ENCODE measurements at regions not wholly inside any gene's neighbourhood (a gene's known extent, or its start where the extent isn't known, plus 50 kb on each side); places are given as distances from the start of the nearest gene placed in this dataset.

DNA sequence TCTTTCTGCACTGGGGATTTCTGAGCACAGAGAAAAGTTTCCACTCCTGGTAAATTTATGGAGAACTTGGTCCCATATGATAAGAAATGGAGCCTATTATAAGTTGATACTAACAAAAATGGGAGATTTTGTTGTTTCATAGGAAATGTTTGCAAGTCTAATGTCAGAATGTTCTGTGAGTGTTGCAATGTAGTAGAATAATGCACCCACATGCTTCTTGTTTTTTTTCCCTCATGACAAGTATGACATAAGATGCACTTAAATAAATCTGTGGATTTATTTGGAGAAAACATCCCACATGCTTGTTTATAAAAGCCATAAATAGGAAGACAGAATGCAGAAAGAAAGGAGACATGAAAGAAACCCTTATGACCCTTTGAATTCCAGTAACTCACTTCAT lies 50.8 kb upstream of the KCNJ6 start:
- no peak overlapping the region for H3K4me3 ChIP-seq (ENCODE audit: low read length in 3 of 3)
- no peak overlapping the region for H3K27ac ChIP-seq (ENCODE audit: low read depth in 2 of 2, low read length in 2 of 2)
- H3K36me3 ChIP-seq (ENCODE audit: control insufficient read depth in 2 of 3, insufficient read depth in 3 of 3, low read length in 3 of 3): no peaks in the 10 kb centered on the region
- intact Hi-C loops (cut with DNase I): no loop called here
- no peak overlapping the region for H3K9ac ChIP-seq (ENCODE audit: low read length in 3 of 3)
- no peaks in the 10 kb centered on the region for H3K9me3 ChIP-seq (ENCODE audit: control insufficient read depth in 2 of 3, insufficient read depth in 1 of 3, low read length in 3 of 3)
- no peak for DNase-seq
- H3K27me3 ChIP-seq (ENCODE audit: control insufficient read depth, insufficient read depth, low read length): no peaks in the 10 kb centered on the region
- no peaks in the 10 kb centered on the region for H3K4me1 ChIP-seq (ENCODE audit: control insufficient read depth in 2 of 3, insufficient read depth in 2 of 3, low read depth in 1 of 3, low read length in 3 of 3)
- no peak for FAIRE-seq
- TF ChIP-seq, protein P1, sequence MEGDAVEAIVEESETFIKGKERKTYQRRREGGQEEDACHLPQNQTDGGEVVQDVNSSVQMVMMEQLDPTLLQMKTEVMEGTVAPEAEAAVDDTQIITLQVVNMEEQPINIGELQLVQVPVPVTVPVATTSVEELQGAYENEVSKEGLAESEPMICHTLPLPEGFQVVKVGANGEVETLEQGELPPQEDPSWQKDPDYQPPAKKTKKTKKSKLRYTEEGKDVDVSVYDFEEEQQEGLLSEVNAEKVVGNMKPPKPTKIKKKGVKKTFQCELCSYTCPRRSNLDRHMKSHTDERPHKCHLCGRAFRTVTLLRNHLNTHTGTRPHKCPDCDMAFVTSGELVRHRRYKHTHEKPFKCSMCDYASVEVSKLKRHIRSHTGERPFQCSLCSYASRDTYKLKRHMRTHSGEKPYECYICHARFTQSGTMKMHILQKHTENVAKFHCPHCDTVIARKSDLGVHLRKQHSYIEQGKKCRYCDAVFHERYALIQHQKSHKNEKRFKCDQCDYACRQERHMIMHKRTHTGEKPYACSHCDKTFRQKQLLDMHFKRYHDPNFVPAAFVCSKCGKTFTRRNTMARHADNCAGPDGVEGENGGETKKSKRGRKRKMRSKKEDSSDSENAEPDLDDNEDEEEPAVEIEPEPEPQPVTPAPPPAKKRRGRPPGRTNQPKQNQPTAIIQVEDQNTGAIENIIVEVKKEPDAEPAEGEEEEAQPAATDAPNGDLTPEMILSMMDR (IDR thresholded peaks at IDR 0.05; ENCODE audit: borderline replicate concordance, extremely low read depth, insufficient read depth): no peak

DNA sequence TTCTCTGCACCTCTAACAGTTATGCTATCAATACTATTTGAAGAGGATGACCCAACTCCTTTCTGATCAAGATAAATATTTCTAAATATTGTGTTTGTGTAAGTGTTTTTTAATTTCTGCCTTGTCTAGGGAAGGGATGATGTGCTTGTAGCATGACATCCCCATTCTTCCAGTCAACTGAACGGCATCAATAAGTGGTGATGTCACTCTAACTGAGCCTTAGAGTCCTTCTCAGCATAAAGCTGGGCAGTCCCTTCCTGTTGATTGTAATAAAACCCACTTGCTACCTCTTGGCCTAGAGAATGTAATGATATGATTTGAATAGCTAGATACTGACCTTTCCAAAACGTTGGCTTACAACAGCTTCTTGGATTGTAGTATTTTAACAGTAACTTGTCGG lies 52.5 kb upstream of the KCNJ6 start:
- H3K9ac ChIP-seq (ENCODE audit: low read length in 3 of 3): no peak overlapping the region
- H3K4me1 ChIP-seq (ENCODE audit: control insufficient read depth in 2 of 3, insufficient read depth in 2 of 3, low read depth in 1 of 3, low read length in 3 of 3): no peaks in the 10 kb centered on the region
- H3K9me3 ChIP-seq (ENCODE audit: control insufficient read depth in 2 of 3, insufficient read depth in 1 of 3, low read length in 3 of 3): no peaks in the 10 kb centered on the region
- FAIRE-seq: no peak
- no peak overlapping the region for H3K27ac ChIP-seq (ENCODE audit: low read depth in 2 of 2, low read length in 2 of 2)
- TF ChIP-seq, protein P1 (IDR thresholded peaks at IDR 0.05; ENCODE audit: borderline replicate concordance, extremely low read depth, insufficient read depth): no peak
- no peaks in the 10 kb centered on the region for H3K27me3 ChIP-seq (ENCODE audit: control insufficient read depth, insufficient read depth, low read length)
- DNase-seq: no peak
- intact Hi-C loops (cut with DNase I): no loop called here
- no peaks in the 10 kb centered on the region for H3K36me3 ChIP-seq (ENCODE audit: control insufficient read depth in 2 of 3, insufficient read depth in 3 of 3, low read length in 3 of 3)
- no peak overlapping the region for H3K4me3 ChIP-seq (ENCODE audit: low read length in 3 of 3)

DNA sequence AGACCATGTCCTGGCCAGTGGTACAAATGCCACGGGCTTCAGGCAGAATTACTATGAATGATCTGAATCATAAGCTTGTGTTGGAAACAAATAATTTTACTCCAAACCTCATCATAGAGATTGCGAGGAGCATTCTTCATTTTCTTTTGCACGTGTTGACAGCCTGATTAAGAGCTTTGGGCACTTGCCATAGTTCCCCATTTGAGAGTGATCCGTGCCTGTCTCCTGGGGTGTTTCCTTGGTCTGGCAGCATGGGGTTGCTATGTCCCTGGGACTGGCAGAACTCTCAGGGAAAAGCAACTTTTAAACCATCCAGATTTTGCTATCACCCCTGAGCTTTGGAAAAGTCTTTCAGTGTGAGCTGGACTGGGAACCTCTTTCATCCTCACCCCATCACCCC lies 54.3 kb upstream of the KCNJ6 start:
- Histone ChIP-seq H3K27ac (ENCODE audit: low read depth in 2 of 2, low read length in 2 of 2) (no peak overlapping the region), H3K4me1 (ENCODE audit: control insufficient read depth in 2 of 3, insufficient read depth in 2 of 3, low read depth in 1 of 3, low read length in 3 of 3) (no peaks in the 10 kb centered on the region), H3K36me3 (ENCODE audit: control insufficient read depth in 2 of 3, insufficient read depth in 3 of 3, low read length in 3 of 3) (no peaks in the 10 kb centered on the region), H3K9me3 (ENCODE audit: control insufficient read depth in 2 of 3, insufficient read depth in 1 of 3, low read length in 3 of 3) (no peaks in the 10 kb centered on the region), H3K27me3 (ENCODE audit: control insufficient read depth, insufficient read depth, low read length) (no peaks in the 10 kb centered on the region), H3K4me3 (ENCODE audit: low read length in 3 of 3) (no peak overlapping the region), H3K9ac (ENCODE audit: low read length in 3 of 3) (no peak overlapping the region)
- DNase-seq (no peak), FAIRE-seq (no peak)
- intact Hi-C loops (cut with DNase I): no loop called here
- TF ChIP-seq, protein P1 (IDR thresholded peaks at IDR 0.05; ENCODE audit: borderline replicate concordance, extremely low read depth, insufficient read depth): no peak

DNA sequence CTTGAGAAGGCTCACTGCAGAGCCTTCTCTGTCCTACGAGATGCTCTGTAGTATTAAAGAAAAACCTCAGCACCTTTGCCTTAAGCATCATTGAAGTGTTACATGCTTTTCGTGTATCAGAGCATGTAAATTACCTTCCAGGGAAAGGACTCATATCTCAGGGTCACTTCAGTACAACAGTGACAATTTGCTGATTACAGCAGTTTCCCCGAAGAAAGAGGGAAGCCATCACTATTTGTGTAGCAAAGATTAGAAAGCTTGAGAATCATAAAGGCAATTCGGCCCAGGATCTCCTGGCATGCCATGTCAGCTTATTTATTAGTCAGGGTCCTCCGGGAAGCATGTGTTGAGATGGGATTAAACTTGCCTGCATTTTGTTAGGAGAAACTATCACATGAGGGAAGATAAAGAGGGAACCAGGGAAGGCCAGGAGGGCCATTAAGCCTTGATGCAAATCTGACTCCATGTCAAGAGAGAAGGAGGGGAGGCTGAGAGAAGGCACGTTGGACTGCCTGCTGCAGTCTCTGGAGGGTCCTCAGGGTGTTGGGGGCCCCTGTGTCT lies 55.2 kb upstream of the KCNJ6 start:
- TF ChIP-seq, protein P1 (IDR thresholded peaks at IDR 0.05; ENCODE audit: borderline replicate concordance, extremely low read depth, insufficient read depth): no peak
- DNase-seq (no peak), FAIRE-seq (no peak)
- Histone ChIP-seq H3K27ac (ENCODE audit: low read depth in 2 of 2, low read length in 2 of 2) (no peak overlapping the region), H3K36me3 (ENCODE audit: control insufficient read depth in 2 of 3, insufficient read depth in 3 of 3, low read length in 3 of 3) (no peaks in the 10 kb centered on the region), H3K9ac (ENCODE audit: low read length in 3 of 3) (no peak overlapping the region), H3K4me1 (ENCODE audit: control insufficient read depth in 2 of 3, insufficient read depth in 2 of 3, low read depth in 1 of 3, low read length in 3 of 3) (no peaks in the 10 kb centered on the region), H3K9me3 (ENCODE audit: control insufficient read depth in 2 of 3, insufficient read depth in 1 of 3, low read length in 3 of 3) (no peaks in the 10 kb centered on the region), H3K4me3 (ENCODE audit: low read length in 3 of 3) (no peak overlapping the region), H3K27me3 (ENCODE audit: control insufficient read depth, insufficient read depth, low read length) (no peaks in the 10 kb centered on the region)
- intact Hi-C loops (cut with DNase I): no loop called here
